Lower leg skin (tissue), 4 donors: ENCODE measurements at regions not wholly inside any gene's neighbourhood (a gene's known extent, or its start where the extent isn't known, plus 50 kb on each side); places are given as distances from the start of the nearest gene placed in this dataset.

ENCODE experiments used
- DNase-seq, 2 donors: peaks; one replicate each; pipeline ENCODE4 v3.0.0-alpha.2; 2019; ENCODE audit warnings: low spot score in 2 of 2
- H3K4me3 ChIP-seq: fragments of 200-600 bp; sonication (generic); 2 replicates; pipeline ENCODE4 v1.5.1; 2017; ENCODE audit warnings: mild to moderate bottlenecking, low read depth; ENCODE audit not compliant: poor library complexity, severe bottlenecking
- POLR2A ChIP-seq, 2 donors: fragments of 450-650 bp; IDR thresholded peaks; one replicate each; pipeline ENCODE4 v1.6.1; 2016 to 2017; ENCODE audit warnings: antibody characterized with exemption in 2 of 2, mild to moderate bottlenecking in 1 of 2, moderate library complexity in 1 of 2
- WGBS, 2 donors: methylation state at CpG; one replicate each; pipeline ENCODE4 v1.1.5; 2018; 5-methylcytosine and 5-hydroxymethylcytosine counted together
- intact Hi-C: fragments of 100-400 bp; cut with DNase I; formaldehyde crosslinking; loops from one replicate; pipeline ENCODE4 v1.15.0; 2023; ENCODE audit warnings: low total_unique reads
- TF ChIP-seq, protein P1 (sequence below), 3 donors: fragments of 450-650 bp; IDR thresholded peaks; one replicate each; pipeline ENCODE4 v1.5.1; 2016; ENCODE audit warnings: antibody characterized with exemption in 3 of 3, mild to moderate bottlenecking in 3 of 3, moderate library complexity in 2 of 3

- H3K4me3 ChIP-seq, result no peak overlapping the region
- WGBS, 2 donors, result 94 to 100% methylated on average over 1 of the region's 1 CpG
- DNase-seq, result no peak
- TF ChIP-seq POLR2A (IDR thresholded peaks at IDR 0.05), result no peak
- TF ChIP-seq, protein P1, sequence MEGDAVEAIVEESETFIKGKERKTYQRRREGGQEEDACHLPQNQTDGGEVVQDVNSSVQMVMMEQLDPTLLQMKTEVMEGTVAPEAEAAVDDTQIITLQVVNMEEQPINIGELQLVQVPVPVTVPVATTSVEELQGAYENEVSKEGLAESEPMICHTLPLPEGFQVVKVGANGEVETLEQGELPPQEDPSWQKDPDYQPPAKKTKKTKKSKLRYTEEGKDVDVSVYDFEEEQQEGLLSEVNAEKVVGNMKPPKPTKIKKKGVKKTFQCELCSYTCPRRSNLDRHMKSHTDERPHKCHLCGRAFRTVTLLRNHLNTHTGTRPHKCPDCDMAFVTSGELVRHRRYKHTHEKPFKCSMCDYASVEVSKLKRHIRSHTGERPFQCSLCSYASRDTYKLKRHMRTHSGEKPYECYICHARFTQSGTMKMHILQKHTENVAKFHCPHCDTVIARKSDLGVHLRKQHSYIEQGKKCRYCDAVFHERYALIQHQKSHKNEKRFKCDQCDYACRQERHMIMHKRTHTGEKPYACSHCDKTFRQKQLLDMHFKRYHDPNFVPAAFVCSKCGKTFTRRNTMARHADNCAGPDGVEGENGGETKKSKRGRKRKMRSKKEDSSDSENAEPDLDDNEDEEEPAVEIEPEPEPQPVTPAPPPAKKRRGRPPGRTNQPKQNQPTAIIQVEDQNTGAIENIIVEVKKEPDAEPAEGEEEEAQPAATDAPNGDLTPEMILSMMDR (IDR thresholded peaks at IDR 0.05), result no peak
- intact Hi-C loops, result no loop called here
Measured at GRCh38 chr13:59371229-59371628, 792.5 kb downstream of the DIAPH3 start.

GRCh38 chr13:59373341-59373740 is 790.4 kb downstream of the DIAPH3 start:
- intact Hi-C loops, result no loop called here
- no peak for TF ChIP-seq POLR2A (IDR thresholded peaks at IDR 0.05)
- TF ChIP-seq, protein P1 (IDR thresholded peaks at IDR 0.05), result no peak
- no peak overlapping the region for H3K4me3 ChIP-seq
- WGBS, 2 donors, result 55 to 59% methylated on average over 1 of the region's 1 CpG
- no peak for DNase-seq

DNA sequence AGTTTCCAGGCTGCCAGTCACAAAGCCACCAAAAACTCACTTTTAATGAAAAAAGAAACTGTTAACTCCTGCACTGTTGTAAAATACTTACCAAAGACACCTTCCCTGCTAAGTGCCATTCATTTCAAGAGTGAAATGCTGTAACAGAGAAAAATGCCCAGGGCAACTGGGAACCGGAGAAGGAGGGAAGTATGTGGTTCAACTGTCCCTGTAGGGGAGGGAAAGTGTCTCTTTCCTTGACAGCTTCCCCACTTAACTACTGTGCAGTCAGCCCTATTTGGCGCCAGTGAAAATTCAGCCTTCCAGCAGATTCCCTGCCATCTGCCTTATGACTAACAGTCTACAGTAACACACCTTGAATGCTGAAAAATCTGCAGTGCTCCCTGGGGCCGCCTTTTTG is 789.0 kb downstream of the DIAPH3 start:
- no peak for DNase-seq
- no peak for TF ChIP-seq POLR2A (IDR thresholded peaks at IDR 0.05)
- TF ChIP-seq, protein P1 (IDR thresholded peaks at IDR 0.05), result no peak
- WGBS, 2 donors, result 30 to 35% methylated on average over 3 of the region's 3 CpGs
- H3K4me3 ChIP-seq, result no peak overlapping the region
- intact Hi-C loops, result no loop called here

GRCh38 chr13:59384154-59384553 is 779.6 kb downstream of the DIAPH3 start:
- intact Hi-C loops, result no loop called here
- no peak overlapping the region for H3K4me3 ChIP-seq
- 60 to 62% methylated on average over 1 of the region's 1 CpG for WGBS, 2 donors
- TF ChIP-seq, protein P1 (IDR thresholded peaks at IDR 0.05), result no peak
- TF ChIP-seq POLR2A (IDR thresholded peaks at IDR 0.05), result no peak
- DNase-seq, result no peak

- DNase-seq, result peak in 1 of 2 donors; percentile 42
- WGBS, 2 donors, result 26 to 39% methylated on average over 2 of the region's 2 CpGs
- intact Hi-C loops, result no loop called here
- H3K4me3 ChIP-seq, result no peak overlapping the region
- TF ChIP-seq, protein P1 (IDR thresholded peaks at IDR 0.05), result no peak
- no peak for TF ChIP-seq POLR2A (IDR thresholded peaks at IDR 0.05)
Measured at GRCh38 chr13:59391696-59392095, 772.0 kb downstream of the DIAPH3 start.

- no peak for TF ChIP-seq POLR2A (IDR thresholded peaks at IDR 0.05)
- TF ChIP-seq, protein P1 (IDR thresholded peaks at IDR 0.05), result no peak
- intact Hi-C loops, result no loop called here
- no peak overlapping the region for H3K4me3 ChIP-seq
- DNase-seq, result no peak
Measured at GRCh38 chr13:59392328-59392727, 771.4 kb downstream of the DIAPH3 start.
